SIG-M5 treated with dmso at 0.1 percent for 504 hours (cell line): ENCODE measurements at regions not wholly inside any gene's neighbourhood (a gene's known extent, or its start where the extent isn't known, plus 50 kb on each side); places are given as distances from the start of the nearest gene placed in this dataset.
A peak's percentile ranks its signal among the peaks of the same experiment; 100 is the strongest.

Source experiments
- DNase-seq: peaks from one replicate; lab custom pipeline; 2025; ENCODE audit not compliant: unreplicated experiment; lab: John Stamatoyannopoulos, UW

DNA sequence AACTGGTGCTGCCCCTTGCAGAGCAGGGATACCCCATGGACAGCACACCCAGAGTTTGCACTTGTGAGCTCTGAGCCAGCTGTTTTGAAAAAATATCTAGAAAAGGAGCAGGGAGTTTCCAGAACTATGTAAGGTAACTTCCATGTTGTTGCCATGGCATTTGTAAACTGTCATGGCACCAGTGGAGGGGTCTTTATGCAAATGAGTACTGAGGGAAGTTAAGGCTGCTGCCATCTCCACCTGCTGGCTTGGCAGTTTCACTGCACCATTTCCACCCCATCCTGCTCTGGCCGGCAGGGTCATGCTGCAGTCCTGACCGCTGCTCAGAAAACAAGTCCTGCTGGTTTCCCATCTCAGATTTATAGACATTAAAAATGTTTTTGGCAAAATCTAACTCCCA is 52.3 kb upstream of the SNTG2 start:
- peak; percentile 6 for DNase-seq

DNA sequence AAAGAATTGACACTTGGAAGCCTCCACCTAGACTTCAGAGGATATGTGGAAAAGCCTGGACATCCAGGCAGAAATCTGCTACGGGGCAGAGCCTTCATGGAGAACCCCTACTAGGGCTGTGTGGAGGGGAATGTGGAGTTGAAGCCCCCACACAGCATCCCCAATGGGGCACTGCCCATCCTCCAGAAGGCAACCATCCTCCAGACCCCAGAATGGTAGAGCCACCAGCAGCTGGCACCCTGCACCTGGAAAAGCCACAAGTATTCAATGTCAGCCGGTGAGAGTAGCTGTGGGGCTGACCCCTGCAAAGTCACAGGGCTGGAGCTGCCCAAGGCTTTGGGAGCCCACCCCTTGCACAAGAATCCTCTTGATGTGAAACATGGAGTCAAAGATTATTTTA is 53.6 kb upstream of the SNTG2 start:
- no peak for DNase-seq

DNA sequence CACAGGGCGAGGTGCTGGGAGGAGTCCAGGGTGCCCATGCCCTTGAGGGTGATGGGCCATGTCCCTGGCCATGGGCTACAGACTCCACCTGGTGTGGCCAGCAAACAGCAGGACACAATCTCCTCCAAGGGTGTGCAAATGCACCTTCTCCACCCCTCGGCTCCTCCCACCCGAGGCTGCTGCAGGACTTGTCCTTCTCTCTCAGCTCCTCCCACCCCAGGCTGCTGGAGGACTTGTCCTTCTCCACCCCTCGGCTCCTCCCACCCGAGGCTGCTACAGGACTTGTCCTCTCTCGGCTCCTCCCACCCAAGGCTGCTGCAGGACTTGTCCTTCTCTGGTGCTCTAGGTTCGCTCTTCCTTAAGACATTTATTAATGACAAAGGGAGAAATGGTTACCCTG is 57.3 kb upstream of the SNTG2 start:
- DNase-seq, result peak; percentile 44

DNA sequence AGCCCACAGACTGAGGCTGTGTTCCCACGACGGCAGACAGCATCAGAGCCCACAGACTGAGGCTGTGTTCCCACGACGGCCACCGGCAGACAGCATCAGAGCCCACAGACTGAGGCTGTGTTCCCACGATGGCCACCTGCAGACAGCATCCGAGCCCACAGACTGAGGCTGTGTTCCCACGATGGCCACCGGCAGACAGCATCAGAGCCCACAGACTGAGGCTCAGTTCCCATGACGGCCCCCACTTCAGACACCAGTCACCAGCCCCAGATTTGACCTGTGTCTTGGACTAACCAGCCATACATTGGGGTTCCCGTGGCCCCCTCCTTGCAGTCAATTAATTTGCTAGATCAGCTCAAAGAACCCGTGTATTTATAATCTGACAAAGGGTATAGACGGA is 57.8 kb upstream of the SNTG2 start:
- DNase-seq, result no peak

DNA sequence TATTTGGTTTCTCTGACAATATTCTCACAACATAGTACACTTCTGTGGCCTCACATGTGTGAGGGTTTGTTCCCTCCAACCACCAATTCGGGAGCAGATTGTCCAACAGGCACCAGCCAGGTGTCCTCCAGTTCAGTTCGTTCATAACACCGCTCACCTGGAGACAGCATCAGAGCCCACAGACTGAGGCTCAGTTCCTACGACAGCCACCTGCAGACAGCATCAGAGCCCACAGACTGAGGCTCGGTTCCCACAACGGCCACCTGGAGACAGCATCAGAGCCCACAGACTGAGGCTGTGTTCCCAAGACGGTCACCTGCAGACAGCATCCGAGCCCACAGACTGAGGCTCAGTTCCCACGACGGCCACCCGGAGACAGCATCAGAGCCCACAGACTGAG is 58.2 kb upstream of the SNTG2 start:
- no peak for DNase-seq

DNA sequence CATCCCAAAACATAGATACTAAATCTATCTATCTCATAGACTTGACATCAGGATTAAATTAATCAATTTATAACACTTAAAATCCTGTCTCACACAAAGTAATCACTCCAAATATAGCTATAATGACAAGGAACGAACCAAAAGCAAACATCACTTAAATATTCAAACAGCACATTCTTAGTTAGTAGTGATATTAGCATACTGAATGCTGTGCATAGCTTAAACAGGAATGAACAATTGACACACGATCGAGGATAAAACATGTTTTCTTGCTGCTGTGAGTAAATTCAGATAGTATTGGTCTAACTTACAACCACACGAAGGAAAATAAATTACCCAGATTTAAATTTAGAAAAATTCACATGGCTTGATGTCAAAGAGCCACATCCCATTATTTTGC is 58.9 kb upstream of the SNTG2 start:
- no peak for DNase-seq

DNA sequence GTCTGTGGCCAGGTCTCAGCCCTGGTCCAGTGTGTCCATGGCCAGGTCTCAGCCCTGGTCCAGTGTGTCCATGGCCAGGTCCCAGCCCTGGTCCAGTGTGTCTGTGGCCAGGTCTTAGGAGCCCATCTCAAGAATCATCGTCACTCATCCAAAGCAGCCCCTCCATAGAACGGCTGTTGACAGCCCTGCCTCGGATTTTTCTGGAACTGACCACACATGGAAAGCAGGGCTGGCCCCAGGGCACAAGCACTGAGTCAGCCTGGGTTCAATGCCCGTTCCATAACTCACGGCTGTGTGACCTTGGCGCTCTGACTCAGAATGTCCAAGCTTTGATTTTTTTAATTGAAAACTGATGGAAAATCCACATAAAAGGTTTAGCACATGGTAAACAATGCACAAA is 59.9 kb upstream of the SNTG2 start:
- DNase-seq, result no peak

DNA sequence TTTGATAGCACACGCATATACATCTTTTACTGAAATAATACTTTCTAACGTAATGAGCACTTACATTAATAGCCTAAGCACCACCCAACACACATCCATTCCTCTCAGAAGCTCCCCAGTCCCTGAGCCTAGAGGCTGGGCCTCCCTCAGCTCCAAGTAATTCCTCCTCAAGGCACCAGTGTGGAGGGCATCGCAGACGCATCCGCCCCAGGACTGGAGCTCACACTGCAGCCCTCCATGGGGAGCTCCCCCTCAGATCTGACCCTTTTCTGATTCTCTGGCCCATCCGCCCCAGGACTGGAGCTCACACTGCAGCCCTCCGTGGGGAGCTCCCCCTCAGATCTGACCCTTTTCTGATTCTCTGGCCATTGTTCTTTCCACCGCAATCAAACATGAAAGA is 60.4 kb upstream of the SNTG2 start:
- DNase-seq, result no peak

DNA sequence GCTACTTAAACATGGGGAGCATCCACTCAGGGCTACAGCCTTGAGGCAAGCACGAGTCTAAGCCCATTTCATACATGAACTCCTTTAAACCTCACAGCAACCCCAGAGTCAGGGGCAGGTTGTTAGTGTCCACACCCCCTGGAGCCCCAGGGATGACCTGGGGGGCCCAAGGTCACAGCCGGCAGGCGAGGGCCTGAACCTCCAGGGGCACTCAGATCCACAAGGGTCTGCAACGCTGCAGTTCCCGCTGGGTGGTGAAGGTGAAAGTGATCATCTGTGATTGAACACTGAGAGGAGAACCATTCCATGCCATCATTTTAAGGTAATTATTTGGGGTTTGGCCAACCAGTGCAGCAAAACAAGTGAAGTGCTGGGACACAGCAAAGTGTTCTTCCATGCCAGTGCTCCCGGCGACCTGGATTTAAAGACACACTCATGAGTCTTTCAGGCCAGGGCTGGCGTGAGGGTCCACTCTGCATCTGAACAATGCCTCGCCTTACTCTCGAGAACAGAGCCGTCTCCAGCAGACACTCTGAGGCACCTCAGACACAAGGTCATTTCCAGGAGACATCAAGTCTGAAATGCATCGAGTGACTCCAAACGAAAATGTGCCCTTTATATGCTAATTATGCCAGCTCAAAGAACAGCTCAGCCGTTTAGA is 61.6 kb upstream of the SNTG2 start:
- DNase-seq, result no peak

DNA sequence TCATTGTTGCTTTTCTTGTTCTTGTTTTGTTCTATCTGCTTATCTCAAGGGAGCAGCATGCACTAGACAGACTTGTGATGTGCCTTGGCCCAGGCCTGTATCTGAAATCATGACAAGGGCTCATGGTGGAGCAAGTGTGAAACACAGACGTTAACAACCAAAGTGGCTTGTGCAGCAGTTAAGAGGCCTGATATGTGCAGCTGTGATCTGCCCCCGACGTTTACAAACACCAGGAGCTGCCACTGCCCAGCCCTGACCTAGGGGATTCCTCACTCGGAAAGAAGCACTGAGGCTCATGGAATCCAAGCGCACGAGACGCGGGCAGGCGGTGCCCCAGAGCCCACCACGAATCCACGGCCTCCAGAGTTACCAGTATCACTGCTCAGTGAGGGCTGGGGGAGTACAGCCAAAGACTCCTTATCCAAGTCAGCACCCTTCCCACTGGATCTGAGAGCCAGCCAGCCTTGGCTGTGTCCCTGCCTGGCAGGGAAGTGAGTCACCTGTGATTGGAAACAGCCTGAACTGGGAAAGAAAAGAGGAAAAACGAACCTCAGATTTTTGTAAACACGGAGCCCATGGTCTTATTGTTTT is 62.3 kb upstream of the SNTG2 start:
- DNase-seq, result no peak

DNA sequence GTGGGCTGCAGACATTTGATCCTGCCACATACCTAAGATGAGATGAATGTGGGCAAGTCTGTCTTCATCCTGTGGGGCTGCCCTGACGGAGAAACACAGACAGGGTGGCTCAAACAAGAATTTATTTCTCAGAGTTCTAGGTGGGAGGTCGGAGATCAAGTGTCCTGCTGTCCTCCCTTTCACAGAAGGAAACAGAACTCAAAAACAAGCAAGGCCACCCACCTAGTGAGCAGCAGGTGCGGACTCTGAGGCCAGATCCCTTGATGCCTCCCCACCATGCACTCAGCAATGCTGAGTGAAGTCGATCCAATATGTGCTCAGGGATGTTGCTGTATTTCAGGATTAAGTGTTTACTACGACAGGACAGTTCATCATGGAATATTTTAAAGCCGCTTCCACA is 63.0 kb upstream of the SNTG2 start:
- no peak for DNase-seq

DNA sequence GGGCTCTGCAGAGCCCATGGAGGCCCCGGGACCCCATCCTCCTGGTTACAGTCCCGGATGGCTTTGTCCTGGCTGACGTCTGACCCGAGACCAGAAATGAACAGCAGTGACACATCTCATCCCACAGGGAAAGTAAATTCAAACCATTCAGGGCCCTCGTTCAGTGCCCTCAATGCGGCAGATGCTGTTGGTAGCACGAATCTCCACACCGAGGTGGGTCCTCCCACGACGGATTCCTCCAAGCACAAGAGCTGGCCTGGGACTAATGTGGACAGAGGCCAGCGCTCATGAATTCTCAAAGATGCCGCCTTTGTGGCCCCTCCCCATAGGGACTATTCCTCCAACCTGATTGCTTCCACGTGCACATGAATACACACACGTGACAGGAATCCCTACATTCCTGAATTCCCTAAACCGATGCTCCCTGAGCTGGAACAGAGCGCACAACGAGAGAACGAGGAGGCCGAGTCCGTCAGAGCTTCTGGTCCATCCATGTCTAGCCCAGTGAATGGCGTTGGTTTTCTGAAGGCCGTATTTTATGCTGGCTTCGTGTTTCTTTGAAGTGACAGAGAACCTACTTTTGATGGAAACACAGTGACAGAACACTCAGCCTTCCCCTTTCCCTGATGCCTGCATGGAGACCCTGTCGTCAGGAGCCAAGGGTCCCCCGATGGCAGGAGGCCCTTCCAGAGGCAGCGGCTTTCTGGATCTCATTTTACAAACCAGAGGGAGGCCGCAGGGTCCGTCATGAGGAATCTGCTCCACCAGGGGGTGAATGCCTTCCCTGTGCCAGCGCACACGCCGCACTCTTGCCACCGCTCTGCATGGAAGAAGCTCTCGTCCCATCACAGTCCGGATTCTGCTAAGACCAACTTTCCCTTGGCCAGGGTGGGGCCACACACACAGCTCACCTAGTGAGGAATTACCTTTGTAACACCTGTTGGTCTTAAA is 64.3 kb upstream of the SNTG2 start:
- no peak for DNase-seq

DNA sequence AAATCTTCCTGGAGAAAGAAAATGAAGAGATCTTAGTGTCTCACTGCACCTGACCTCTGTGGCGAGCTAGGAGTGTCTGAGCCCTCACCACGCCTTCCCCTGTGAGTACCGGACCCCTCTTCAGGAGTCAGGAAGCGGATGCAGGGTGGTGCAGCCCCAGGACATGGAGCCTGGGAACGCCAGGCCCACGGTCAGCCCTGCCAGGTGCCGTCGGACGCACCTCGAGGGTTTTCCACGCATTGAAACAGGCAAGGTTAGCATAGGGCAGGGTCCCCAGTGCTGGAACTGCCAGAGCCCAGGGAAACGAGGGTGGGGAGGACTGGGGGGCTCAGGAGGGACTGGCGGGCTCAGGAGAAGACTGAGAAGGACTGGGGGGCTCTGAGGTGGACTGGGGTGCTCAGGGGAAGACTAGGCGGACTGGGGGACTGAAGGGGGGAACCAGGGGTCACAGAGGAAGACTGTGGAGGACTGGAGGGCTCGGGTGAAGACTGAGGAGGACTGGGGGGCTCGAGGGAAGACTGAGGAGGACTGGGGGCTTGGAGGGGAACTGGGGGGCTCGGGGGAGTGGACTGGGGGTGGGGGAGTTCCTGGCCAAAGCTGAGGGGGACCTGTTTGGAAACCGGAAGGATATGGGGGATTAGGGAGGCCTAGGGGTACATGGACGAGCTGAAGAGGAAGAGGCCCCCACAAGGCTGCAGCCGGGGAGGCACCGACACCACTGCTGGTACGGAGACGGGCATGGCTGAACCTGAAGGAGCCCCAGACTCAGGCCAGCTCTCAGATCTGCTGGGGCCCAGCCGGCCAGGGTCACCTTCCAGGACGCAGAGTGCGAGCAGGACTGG is 65.2 kb upstream of the SNTG2 start:
- DNase-seq, result no peak

DNA sequence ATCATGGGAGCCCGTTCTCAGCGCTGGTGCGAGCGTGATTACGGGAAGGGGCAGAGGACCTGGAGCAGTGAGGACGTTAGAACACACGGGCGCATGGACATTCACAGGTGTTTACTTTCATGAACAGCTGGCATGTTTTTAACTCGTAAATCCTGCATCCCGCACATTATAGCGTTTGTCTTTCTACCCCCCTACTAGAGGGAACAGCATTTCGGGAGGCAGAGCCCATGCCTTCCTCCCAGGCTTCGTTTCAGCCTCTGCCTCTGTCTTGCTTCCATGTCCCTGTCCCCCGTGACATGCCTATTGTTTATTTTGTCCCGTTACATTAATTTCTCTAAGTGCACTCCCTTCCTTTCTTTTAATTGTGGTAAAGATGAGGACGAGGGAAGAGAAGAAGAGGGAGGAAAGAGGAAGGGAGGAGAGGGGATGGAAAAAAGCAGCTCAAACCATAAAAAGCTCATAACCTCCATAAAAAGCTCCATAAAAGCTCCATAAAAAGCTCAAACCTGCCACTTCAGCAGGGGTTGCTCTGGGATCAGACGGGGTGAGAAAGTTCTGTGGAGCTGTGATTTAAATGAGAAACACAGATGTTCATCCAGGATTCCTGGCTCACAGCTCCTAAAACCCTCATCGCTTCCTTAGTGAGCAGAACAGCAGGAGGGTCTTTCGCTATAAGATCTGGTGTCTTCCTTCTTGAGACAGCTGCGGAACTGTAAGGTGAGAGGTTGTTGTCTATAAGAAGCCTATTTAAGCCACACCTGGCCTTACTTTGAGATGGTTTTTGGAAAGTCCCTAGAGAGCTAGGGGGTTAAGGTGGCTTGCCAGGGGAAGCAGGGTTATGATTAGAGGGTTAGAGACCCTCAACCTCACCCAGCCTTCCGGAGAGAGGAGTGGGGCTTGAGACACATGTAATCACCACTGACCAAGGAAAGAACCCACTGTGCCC is 66.6 kb upstream of the SNTG2 start:
- no peak for DNase-seq

DNA sequence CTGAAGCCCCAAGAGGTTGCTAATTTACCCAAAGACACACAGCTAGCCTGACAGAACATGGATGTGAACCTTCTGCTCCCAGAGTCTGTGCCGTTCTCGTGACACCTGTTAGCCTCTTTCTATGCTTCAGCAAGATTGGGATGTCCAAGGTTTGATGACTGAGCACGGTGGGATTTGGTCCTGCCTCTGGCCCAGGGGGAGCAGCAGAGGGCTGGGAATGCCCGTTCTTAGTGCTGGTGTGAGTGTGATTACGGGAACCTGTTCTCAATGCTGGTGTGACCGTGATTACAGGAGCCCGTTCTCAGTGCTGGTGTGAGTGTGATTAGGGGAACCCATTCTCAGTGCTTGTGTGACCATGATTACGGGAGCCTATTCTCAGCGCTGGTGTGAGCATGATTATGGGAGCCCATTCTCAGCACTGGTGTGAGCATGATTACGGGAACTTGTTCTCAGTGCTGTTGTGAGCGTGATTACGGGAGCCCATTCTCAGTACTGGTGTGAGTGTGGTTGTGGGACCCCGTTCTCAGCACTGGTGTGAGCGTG is 67.3 kb upstream of the SNTG2 start:
- no peak for DNase-seq

DNA sequence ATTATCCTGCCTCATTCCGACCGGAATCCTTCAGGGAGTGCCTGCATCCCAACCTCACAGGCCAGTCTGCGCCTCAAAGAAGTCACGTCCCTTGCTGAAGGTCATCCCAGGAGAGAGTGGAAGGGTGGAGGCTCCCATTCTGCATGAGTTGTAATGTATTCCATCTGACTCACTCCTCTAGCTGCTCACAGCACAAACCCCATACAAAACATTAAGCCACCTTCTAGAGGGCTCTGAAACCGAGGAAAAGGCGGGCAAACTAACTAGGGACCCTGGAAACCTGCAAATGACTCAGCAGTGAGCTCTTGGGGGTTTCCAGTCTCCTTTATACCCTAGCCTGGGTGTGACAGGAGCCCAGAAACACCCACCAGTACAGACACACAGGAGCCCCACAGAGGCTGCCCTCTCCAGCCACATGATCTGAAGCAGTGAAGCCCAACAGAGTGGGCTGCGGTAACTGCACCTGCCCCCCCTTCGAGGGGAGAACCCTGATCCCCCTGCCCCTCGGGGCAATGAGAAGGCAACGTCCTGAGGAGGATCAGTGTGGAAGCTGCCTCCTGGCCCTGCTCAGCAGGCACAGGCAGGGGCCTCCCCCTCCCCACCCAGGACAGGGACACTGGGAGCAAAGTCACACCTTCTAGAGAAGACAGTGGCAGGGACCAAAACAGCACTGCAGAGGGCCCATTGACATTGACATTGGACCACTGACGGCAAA is 69.3 kb upstream of the SNTG2 start:
- no peak for DNase-seq

DNA sequence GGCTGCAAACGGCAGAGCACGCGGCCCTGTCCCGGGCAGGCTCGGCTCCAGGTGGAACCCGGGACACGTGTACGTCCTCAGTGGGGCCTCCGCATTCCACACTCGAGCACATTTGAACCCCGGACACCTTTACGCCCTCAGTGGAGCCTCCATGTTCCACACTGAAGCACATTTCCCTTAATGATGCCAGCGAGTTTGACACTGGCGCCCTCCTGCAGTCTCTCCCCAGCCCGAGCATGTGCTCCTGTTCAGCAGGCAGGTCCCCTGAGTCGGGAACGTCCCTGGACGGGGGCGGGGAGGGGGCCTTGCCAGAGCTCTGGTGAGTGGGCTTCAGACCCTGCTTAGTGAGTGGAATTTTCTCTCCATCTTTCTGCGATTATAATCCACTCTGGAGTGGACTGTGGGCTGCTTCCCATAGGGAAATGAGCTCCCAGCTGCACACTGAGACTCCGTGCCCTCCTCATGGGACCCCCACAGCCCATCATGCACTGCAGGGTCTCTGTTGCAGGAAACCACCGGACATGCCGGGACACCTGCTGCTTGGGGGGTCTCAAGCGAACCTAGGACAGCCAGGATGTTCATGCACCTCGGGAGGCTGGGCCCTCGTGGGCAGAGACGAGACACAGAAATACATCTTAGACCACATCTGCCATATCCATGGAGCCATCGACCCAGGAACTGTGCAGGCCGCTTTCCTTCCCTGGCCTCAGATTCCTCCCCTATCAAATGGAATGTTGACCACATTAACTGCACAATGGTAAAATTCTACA is 70.3 kb upstream of the SNTG2 start:
- no peak for DNase-seq

DNA sequence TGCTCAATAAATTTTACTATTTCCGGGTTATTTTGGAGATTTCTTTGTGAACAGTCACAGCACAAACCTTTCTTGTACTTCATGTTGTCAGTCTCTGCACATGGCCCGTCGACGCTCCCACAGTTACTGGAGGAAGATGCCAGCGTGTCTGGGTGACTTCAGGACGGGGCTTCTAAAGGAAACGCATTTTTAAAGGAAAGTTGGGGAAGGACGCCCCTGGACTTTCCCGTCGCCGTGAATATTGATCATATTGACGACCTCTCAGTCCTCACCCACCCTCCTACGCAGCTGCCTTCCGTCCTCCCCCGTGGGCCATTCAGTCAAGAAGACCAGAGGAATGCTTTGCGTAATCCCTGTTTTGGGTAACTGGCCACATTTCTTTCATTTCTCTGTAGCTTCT is 71.1 kb upstream of the SNTG2 start:
- no peak for DNase-seq
